ENCODE measurements at regions not wholly inside any gene's neighbourhood (a gene's known extent, or its start where the extent isn't known, plus 50 kb on each side); places are given as distances from the start of the nearest gene placed in this dataset.

- TF ChIP-seq CTCF (IDR thresholded peaks at IDR 0.05; ENCODE audit: low read depth, low read length) (no peak), EZH2phosphoT487 (IDR thresholded peaks at IDR 0.05; ENCODE audit: low read depth) (no peak)
Measured at GRCh38 chr5:8394965-8395364, 526.0 kb downstream of the MTRR start.
